GM18517 (cell line): ENCODE measurements at regions not wholly inside any gene's neighbourhood (a gene's known extent, or its start where the extent isn't known, plus 50 kb on each side); places are given as distances from the start of the nearest gene placed in this dataset.
"Not testable (repeated sequence)": the region's sequence is repeated elsewhere in the genome, so short reads cannot be mapped to it uniquely, and the experiment has no call there.

Experiments
- ATAC-seq: cut with Tn5 transposase; IDR thresholded peaks from one replicate; pipeline ENCODE4 v1.9.1; 2021; ENCODE audit warnings: mild to moderate bottlenecking, moderate library complexity; ENCODE audit not compliant: unreplicated experiment

GRCh38 chr1:146521804-146522203 is 293.0 kb upstream of the NOTCH2NLA start:
- not testable (repeated sequence) for ATAC-seq

DNA sequence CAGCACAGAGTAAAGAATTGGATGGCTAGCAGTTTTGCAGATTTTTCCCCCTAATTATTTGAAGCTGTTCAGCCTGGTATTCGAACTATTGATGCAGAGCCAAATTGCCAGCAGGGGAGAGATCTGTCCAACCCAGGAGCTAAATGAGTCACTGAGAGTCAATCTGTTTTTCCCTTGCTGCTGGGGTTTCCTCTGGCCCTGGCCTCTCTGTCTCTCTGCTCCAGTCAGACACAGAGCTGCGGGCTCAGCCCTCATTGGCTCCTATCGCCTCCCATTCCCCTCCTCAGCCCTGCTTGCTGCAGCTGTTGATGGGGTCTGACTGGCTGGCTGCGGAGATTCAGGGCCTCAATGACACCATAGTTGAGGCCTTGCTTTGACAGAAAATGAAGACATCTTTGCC is 284.9 kb upstream of the NOTCH2NLA start:
- not testable (repeated sequence) for ATAC-seq

- not testable (repeated sequence) for ATAC-seq
These were observed 282.4 kb upstream of the NOTCH2NLA start for GRCh38 chr1:146511047-146511777.

DNA sequence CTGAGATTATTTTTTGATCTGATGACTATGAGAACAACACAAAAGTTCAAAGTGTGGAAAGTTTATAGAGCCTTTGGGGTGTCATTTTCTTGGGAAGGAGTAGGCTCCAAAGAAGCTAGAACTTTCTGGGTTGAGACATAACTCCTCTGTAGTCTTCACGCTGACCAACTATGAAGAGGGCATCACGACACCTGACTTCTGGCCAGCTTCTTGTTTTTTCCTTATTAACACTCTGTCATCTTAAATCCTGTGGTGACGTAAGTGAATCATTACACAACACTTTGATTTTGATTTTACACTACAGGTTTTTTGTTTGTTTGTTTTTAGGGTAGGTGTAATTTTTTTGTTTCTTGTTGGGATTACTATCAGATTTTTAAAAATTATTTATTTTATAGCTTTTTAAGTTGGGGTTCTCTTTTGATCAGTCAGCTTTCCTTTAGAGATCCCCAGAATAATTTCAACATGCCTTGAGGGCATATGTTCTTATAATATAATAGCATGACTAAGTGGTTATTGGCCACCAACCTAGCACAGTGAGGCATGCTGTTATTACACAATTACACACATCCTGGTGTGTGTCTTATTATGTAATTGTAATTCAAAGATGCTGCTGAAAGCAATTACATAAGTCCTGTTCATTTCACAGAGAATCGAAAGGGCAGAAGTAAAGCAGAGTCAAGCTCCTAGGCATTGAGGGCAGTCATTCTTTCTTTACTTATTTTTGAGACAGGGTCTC is 281.6 kb upstream of the NOTCH2NLA start:
- ATAC-seq, result not testable (repeated sequence)

DNA sequence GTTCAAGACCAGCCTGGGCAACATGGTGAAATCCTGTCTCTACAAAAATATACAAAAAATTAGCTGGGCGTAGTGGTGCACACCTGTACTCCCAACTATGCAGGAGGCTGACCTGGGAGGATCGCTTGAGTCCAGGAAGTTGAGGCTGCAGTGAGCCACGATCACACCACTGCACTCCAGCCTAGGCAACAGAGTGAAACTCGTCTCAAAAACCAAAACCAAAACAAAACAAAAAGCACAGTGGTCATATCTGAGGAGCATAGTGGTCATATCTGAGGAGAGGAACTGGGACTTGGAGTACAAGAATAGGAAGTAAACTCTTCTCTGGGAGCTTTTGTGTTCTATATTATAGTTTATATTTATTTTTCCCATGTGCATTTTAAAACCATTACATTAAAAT is 275.3 kb upstream of the NOTCH2NLA start:
- not testable (repeated sequence) for ATAC-seq

DNA sequence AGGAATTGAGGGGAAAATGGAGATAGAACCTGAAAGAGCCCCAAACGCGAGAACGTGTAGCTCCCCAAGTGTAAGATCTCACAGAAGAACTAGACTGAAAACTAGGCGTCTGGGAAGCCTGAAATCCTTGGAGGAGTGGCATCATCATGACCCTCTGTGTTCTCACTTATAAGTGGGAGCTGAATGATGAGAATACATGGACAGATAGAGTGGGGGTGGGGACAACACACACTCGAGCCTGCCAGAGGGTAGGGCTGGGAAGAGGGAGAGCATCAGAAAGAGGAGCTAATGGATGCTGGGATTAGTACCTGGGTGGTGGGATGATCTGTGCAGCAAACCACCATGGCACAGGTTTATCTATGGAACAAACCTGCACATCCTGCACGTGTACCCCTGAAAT is 258.7 kb upstream of the NOTCH2NLA start:
- not testable (repeated sequence) for ATAC-seq

- ATAC-seq, result not testable (repeated sequence)
These were observed 258.3 kb upstream of the NOTCH2NLA start for GRCh38 chr1:146487155-146487554.

GRCh38 chr1:146486300-146487014 is 257.6 kb upstream of the NOTCH2NLA start:
- not testable (repeated sequence) for ATAC-seq

GRCh38 chr1:146484195-146484594 is 255.4 kb upstream of the NOTCH2NLA start:
- ATAC-seq, result not testable (repeated sequence)

DNA sequence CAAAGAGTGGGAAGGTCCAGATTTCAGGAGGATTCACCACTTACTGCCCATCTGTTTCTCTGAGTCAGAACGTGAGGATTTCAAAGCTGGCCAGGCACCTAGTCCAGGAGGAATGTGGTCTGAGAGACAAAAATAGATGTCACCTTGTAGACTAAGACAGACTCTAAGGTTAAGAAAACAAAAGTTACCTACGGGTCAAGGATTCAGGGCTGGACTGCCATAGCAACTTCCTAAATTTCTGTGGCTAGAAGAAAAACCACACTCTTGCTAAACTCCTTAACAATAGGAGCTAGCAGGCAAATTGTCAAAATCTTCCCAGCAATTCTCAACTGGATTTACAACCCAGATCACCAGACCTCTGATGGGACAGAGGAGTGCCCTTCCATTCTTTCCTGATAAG is 250.4 kb upstream of the NOTCH2NLA start:
- not testable (repeated sequence) for ATAC-seq

- not testable (repeated sequence) for ATAC-seq
These were observed 249.4 kb upstream of the NOTCH2NLA start for GRCh38 chr1:146478125-146478720.

DNA sequence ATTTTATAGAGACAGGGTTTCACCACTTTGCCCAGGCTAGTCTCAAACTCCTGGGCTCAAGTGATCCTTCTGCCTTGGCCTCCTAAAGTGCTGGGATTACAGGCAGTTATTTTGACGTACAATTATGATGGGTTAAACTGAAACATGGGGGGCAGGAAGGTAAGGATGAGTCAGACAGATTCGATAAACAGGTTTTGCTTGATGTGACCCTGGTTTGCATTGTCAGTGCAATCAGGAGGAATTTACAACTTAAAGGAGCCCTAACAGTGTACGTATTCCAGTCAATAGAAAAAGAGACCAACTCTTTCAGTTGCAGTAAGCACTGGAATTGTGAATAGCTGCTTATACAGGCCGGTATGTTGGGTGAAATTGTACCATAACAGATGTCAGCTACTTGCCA is 246.3 kb upstream of the NOTCH2NLA start:
- not testable (repeated sequence) for ATAC-seq

GRCh38 chr1:146474216-146474615 is 245.4 kb upstream of the NOTCH2NLA start:
- ATAC-seq, result not testable (repeated sequence)

DNA sequence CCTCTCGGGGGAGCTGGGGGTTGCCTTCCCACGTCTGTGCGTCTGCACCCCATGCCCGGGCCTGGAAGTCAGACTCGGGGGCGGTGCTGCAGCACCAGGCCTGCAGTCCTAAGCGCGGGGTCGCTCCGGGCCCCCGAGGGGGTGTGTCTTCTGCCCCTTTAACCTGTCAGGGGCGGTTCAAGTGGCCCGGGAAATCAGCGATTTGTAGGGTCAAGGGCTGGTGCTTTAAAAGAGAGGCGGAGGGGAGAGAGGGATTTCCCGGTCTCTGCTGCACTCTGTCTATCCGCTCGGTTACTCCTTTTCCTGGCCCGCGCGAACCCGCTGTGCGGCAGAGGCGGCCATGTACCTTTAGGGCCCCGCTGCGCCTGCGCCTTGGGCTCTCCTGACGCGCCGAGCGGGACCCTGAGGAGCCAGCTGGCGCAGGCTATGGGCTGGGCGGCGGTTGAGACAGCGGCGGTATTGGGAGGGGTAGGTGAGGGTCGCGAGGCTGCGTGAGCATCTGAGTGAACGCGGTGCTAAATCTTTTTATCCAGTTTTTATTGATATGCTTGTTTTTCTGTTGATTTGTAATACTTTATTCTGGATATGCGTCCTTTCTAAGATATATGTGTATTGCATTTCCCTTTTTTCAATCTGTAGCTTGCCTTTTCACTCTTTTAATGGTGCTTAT is 243.5 kb upstream of the NOTCH2NLA start:
- ATAC-seq, result not testable (repeated sequence)

DNA sequence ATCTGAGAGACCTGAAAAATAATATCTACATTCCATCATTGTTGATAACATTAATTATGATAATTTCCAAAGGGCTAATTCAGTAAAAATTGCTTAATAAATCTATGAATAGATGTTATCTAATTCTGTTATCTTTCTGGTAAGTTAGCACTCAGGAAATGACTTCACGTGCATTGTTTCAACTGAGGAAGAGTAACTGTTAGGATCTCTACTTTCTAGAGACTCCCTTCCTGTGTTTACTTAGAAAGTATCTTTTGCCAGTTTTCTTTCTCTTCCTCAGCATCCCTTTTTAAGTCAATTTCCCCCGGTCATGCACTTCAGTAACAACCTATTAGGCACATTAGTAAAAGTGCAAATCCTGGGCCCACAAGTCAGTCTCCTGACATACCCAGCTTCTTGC is 231.1 kb upstream of the NOTCH2NLA start:
- not testable (repeated sequence) for ATAC-seq

DNA sequence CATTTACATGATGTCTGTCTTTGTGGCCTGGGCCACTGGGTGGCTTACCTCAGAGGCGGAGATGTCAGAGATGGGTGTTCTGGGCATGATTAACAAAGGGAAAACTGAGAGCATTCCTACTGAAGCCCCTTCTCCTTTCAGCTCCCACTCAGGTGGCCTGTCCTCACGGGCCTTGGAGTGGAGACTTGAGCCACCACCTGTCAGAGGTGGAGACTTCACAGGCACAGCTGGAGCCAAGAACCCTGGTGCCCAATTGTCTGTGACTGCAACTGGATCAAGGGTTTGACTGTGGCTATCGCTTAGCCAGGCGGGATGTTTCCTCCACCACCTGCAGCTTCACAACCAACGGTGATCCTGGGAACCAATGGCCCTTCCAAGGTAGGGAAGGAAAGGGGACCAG is 230.5 kb upstream of the NOTCH2NLA start:
- not testable (repeated sequence) for ATAC-seq

DNA sequence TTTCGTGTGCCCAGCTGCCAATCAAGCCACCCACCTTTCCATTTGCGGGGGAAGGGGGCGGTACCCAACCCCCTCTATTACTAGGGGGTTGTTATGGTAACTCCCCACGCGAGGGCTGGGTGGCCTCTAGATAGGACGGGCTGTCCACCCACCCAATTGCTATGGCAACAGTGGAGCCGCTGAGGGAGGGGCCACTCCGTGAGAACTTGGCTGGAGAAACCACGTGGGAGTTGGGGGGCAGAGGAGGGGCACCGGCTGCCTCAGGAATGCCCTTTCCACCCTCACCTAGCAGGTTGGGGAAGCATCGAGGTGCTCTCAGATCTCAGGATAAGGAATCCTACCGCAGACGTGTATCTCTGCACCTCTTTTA is 220.0 kb upstream of the NOTCH2NLA start:
- not testable (repeated sequence) for ATAC-seq

DNA sequence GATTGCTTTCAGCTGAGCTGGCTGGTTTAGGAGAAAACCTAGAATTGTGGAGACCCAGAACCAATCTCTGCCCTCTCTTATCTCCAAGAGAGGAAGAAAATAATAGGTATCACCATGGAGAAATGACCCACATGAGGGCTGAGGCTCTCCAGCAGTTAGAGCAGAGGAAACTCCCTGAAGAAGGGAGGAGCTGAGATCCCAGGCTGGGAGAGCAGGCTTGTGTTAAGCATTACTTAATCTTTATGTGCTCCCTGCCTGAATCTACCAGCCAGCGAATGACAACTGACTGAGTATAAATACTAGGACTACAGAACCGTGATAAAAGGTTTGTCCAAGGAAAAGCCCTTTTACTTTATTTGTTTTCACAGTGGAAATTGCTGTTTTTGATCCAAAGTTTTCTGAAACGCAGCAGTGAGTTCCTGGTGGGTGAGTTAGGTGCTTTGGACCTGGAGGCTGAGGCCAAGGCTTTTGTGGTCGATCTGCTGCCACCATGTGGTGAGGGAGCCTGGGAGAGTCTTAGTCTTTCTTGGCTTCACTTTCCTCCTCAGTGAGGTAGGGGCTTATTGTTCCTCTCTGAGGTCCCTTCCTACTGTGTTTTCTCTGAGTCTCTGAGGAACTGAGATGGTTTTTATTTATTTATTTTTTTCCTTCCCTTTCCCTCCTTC is 219.5 kb upstream of the NOTCH2NLA start:
- ATAC-seq, result not testable (repeated sequence)

DNA sequence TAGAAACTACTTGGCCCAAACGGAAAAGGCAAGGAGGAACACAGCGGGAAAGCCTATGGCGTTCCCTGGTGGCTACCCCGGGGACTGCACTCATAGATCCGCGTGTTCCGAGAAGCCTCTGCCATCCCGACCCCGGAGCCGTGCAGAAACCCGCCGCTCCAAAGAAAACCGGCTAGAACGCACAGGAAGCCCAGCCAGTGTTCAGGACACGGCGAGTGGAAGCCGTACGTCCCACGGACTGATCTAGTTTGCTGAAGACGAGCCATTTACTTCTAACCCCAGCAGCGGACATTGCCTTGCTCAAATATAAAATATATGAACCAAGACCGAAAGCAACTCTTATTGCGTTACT is 215.0 kb upstream of the NOTCH2NLA start:
- ATAC-seq, result not testable (repeated sequence)
